GM18861 (cell line): ENCODE measurements at regions not wholly inside any gene's neighbourhood (a gene's known extent, or its start where the extent isn't known, plus 50 kb on each side); places are given as distances from the start of the nearest gene placed in this dataset.
A peak's percentile ranks its signal among the peaks of the same experiment; 100 is the strongest.

Experiments
- ATAC-seq: cut with Tn5 transposase; IDR thresholded peaks from one replicate; pipeline ENCODE4 v1.9.1; 2021; ENCODE audit not compliant: unreplicated experiment

GRCh38 chr7:10799475-10799874 is 174.2 kb upstream of the PHF14 start:
- no peak for ATAC-seq

- no peak for ATAC-seq
These were observed 171.7 kb upstream of the PHF14 start for GRCh38 chr7:10802011-10802410.

GRCh38 chr7:10802526-10802925 is 171.1 kb upstream of the PHF14 start:
- ATAC-seq: no peak

GRCh38 chr7:10803720-10804119 is 170.0 kb upstream of the PHF14 start:
- ATAC-seq: no peak

GRCh38 chr7:10804770-10805169 is 168.9 kb upstream of the PHF14 start:
- ATAC-seq: no peak

GRCh38 chr7:10815546-10815945 is 158.1 kb upstream of the PHF14 start:
- no peak for ATAC-seq

GRCh38 chr7:10821156-10821555 is 152.5 kb upstream of the PHF14 start:
- no peak for ATAC-seq

- no peak for ATAC-seq
These were observed 149.5 kb upstream of the PHF14 start for GRCh38 chr7:10824154-10824553.

GRCh38 chr7:10838228-10838627 is 135.4 kb upstream of the PHF14 start:
- no peak for ATAC-seq

GRCh38 chr7:10845225-10845624 is 128.4 kb upstream of the PHF14 start:
- no peak for ATAC-seq

- no peak for ATAC-seq
These were observed 118.1 kb upstream of the PHF14 start for GRCh38 chr7:10855583-10855982.

- ATAC-seq: no peak
These were observed 113.2 kb upstream of the PHF14 start for GRCh38 chr7:10860516-10860915.

- no peak for ATAC-seq
These were observed 110.2 kb upstream of the PHF14 start for GRCh38 chr7:10863476-10863875.

GRCh38 chr7:10874666-10875065 is 99.0 kb upstream of the PHF14 start:
- ATAC-seq: no peak

GRCh38 chr7:10875080-10875479 is 98.6 kb upstream of the PHF14 start:
- no peak for ATAC-seq

GRCh38 chr7:10888861-10889260 is 84.8 kb upstream of the PHF14 start:
- ATAC-seq: peak; percentile 6

GRCh38 chr7:10889266-10889898 is 84.3 kb upstream of the PHF14 start:
- peak; percentile 95 for ATAC-seq

- no peak for ATAC-seq
These were observed 65.1 kb upstream of the PHF14 start for GRCh38 chr7:10908600-10908999.

- no peak for ATAC-seq
These were observed 63.2 kb upstream of the PHF14 start for GRCh38 chr7:10910447-10910846.

GRCh38 chr7:10912077-10912476 is 61.6 kb upstream of the PHF14 start:
- ATAC-seq: no peak

GRCh38 chr7:10913457-10913856 is 60.2 kb upstream of the PHF14 start:
- no peak for ATAC-seq

- ATAC-seq: no peak
These were observed 55.5 kb upstream of the PHF14 start for GRCh38 chr7:10918093-10918590.

- no peak for ATAC-seq
These were observed 53.7 kb upstream of the PHF14 start for GRCh38 chr7:10919923-10920322.
